Inflammatory macrophage treated with lipopolysaccharide for 4 hours (primary cell): ENCODE measurements at regions not wholly inside any gene's neighbourhood (a gene's known extent, or its start where the extent isn't known, plus 50 kb on each side); places are given as distances from the start of the nearest gene placed in this dataset.

ENCODE experiments used
- DNase-seq: peaks from one replicate; pipeline ENCODE4 v3.0.0-alpha.2; 2020

- DNase-seq, result no peak
Observed at GRCh38 chr4:157655096-157655809, 434.7 kb downstream of the GRIA2 start.

- no peak for DNase-seq
Observed at GRCh38 chr4:157643257-157643656, 422.7 kb downstream of the GRIA2 start.

DNA sequence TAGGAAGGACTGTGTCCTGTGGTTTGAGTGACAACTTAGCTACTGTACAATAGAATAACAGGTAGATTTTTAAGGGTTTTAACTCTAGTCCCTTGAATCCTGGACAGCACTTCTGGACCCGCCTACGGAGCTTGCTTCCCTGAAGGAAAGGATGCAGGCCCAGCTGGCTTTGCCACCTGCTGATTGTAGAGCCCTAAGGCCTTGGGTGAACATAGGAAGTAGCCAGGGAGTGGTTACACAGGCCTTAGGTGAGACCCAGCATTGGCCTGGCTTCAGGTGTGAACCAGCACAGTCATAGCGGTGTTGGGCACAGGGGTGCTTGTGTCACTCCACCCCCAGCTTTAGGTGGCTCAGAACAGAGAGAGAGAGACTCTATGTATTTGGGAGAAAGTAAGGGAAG, 413.5 kb downstream of the GRIA2 start:
- no peak for DNase-seq

GRCh38 chr4:157616741-157617472, 396.4 kb downstream of the GRIA2 start:
- no peak for DNase-seq

DNA sequence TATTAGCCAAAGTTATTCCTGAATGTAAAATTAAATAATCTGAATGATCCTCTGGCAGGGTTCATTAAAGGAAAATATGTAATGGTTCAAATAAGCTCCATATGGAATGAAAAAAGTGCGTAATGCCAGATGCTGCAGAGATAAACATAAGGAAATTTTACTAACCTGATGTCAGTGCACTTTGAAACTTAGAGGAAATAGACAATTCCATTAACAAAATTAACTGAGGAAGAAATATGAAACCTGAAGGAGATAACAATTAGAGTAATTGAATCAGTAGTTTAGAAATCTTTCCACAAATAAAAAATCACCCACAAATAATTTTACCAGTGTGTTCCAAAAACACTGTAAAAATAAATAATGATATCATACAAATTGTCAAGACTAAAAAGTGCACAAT, 387.5 kb downstream of the GRIA2 start:
- DNase-seq, result no peak

GRCh38 chr4:157600583-157600982, 380.1 kb downstream of the GRIA2 start:
- no peak for DNase-seq

- DNase-seq, result no peak
Observed at GRCh38 chr4:157591245-157591644, 370.7 kb downstream of the GRIA2 start.

- no peak for DNase-seq
Observed at GRCh38 chr4:157590679-157591078, 370.2 kb downstream of the GRIA2 start.

DNA sequence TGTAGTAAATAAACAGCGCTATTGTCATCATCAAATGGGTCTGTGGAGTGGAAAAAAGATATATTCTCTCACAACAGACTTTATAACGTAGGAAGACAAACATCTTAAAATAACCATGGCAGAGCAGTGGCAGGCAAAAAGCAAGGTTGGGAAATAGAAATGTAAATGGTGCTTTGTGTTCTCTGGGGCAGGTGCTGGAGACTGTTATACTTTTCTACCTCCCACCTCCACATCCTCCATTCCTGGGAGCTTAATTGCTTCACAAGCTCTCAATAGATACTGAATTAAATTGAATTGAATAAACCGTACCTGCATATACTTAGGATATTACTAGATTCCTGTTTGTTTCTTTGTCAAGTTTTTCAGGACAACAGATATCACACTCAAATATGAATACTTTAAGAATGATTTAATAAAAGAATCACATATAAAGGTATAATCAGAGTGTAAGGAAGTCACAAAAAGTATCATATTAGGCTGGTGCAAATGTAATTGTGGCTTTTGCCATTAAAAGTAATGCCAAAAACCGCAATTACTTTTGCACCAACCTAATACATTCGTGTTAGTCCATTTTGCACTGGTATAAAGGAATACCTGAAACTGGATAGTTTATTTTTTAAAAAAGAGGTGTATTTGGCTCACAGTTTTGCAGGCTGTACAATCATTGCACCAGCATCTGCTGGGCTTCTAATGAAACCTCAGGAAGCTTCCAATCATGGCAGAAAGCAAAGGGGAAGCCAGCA, 367.3 kb downstream of the GRIA2 start:
- no peak for DNase-seq

DNA sequence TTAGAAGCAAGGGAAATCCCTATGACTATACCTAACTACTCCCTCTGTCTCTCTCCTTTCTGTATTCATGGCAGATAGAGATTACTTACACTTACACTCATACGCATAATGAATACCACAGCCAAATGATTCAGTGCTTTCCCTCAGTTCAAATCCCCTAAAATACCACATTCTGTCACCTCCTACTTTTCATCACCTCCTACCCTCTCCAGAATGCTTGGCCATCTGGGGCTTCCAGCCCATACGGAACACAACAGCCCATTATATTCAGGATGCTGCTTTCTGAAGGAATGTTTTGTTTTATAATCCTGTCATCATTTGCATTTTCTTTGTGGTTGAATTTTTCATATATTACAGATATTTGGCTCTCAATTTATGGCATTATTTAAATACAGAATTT, 361.6 kb downstream of the GRIA2 start:
- no peak for DNase-seq

- no peak for DNase-seq
Observed at GRCh38 chr4:157576671-157577217, 356.2 kb downstream of the GRIA2 start.

GRCh38 chr4:157575339-157575738, 354.8 kb downstream of the GRIA2 start:
- no peak for DNase-seq

GRCh38 chr4:157574606-157575005, 354.1 kb downstream of the GRIA2 start:
- DNase-seq, result no peak

DNA sequence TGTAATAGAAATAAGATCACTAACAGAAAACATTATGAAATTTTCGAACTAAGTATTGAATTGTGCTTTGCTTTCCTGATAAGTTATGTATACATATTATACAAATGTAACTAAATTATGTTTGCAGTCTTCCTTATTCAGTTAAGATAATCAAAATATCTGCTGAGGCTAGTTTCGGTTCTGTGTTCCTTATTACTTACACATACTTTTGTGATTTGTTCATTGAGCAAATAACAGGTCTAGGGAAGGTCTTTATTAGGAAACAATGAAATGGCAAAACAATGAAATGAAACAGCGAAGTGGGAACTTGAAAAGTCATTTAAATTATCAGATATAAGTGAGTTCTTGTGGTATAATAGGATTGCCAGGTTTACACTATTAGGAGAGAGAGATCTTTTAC, 352.4 kb downstream of the GRIA2 start:
- no peak for DNase-seq

DNA sequence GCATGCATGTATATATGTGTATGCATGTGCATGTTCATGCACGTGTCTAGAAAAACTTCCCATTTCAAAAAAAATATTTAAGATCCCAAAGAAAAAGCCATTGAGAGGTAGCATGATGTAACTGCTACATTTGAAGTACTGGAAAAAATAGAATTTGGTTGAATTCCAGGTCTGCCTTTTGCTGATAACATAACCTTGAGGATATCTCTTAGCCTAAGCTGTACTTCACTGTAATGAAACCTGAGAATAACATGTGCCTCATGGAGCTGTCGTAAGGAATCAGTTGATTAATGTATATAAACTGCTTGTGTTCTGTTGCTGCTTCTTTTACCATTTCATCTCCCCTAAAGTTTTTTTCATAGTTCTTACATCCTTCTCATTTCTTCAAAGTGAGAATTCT, 351.8 kb downstream of the GRIA2 start:
- no peak for DNase-seq

- no peak for DNase-seq
Observed at GRCh38 chr4:157564771-157565170, 344.2 kb downstream of the GRIA2 start.

- DNase-seq, result no peak
Observed at GRCh38 chr4:157564218-157564617, 343.7 kb downstream of the GRIA2 start.

DNA sequence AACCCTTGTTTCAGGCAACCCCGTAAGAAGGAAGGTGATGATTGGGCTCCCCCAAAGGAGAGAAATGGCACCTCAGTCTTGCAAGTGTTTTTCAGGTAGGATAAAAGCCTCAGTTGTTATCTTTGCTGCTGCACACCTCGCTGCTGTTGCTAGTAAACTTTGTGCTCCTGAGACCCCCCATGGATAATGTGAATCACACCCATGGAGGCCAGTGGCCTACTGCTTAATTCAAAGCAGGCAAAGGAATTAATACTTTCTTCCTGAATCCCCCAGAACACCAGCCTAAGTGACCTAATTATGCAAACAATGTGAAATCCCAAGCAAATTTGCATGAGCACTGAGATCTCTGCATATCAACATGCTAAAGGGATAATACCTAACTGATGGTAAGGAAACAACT, 337.5 kb downstream of the GRIA2 start:
- no peak for DNase-seq

- DNase-seq, result no peak
Observed at GRCh38 chr4:157550028-157550427, 329.5 kb downstream of the GRIA2 start.

GRCh38 chr4:157527954-157528353, 307.4 kb downstream of the GRIA2 start:
- no peak for DNase-seq

GRCh38 chr4:157521906-157522305, 301.4 kb downstream of the GRIA2 start:
- no peak for DNase-seq

DNA sequence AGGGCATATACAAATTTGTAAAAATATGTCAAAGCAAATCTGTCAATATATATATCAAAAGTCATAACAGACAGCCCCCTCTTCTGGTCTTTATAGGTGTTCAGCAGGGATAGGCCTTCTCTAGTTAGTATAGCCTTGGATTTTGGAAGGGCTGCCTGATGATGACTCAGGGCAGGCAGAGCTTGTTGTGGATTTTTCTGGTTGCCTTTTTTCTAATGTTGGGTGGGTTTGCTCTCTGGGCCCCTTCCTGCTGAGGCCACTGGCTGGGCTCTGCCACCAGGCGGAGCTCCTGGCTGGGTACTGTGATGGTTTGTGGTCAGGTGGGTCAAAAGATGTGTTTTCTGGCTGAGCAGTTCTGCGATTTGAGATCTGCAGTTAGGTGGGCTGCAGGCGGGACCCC, 294.2 kb downstream of the GRIA2 start:
- no peak for DNase-seq

GRCh38 chr4:157509341-157509740, 288.8 kb downstream of the GRIA2 start:
- no peak for DNase-seq

- DNase-seq, result no peak
Observed at GRCh38 chr4:157502656-157503055, 282.1 kb downstream of the GRIA2 start.
